ENCODE measurements at regions not wholly inside any gene's neighbourhood (a gene's known extent, or its start where the extent isn't known, plus 50 kb on each side); places are given as distances from the start of the nearest gene placed in this dataset.

GRCh38 chr13:104534847-104535246 is 1468.6 kb upstream of the SLC10A2 start:
- no peak for TF ChIP-seq ZNF274 (IDR thresholded peaks at IDR 0.05; ENCODE audit: low read depth, low read length)
- TF ChIP-seq YY1 (IDR thresholded peaks at IDR 0.05; ENCODE audit: insufficient read depth, insufficient read length) = no peak
